ENCODE measurements at regions not wholly inside any gene's neighbourhood (a gene's known extent, or its start where the extent isn't known, plus 50 kb on each side); places are given as distances from the start of the nearest gene placed in this dataset.

- TF ChIP-seq, protein P1, sequence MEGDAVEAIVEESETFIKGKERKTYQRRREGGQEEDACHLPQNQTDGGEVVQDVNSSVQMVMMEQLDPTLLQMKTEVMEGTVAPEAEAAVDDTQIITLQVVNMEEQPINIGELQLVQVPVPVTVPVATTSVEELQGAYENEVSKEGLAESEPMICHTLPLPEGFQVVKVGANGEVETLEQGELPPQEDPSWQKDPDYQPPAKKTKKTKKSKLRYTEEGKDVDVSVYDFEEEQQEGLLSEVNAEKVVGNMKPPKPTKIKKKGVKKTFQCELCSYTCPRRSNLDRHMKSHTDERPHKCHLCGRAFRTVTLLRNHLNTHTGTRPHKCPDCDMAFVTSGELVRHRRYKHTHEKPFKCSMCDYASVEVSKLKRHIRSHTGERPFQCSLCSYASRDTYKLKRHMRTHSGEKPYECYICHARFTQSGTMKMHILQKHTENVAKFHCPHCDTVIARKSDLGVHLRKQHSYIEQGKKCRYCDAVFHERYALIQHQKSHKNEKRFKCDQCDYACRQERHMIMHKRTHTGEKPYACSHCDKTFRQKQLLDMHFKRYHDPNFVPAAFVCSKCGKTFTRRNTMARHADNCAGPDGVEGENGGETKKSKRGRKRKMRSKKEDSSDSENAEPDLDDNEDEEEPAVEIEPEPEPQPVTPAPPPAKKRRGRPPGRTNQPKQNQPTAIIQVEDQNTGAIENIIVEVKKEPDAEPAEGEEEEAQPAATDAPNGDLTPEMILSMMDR (conservative IDR thresholded peaks at IDR 0.05; ENCODE audit: low read length): no peak
- no peak for DNase-seq (ENCODE audit: low read depth)
Measured at GRCh38 chr5:35561396-35561795, 56.3 kb upstream of the SPEF2 start.

DNA sequence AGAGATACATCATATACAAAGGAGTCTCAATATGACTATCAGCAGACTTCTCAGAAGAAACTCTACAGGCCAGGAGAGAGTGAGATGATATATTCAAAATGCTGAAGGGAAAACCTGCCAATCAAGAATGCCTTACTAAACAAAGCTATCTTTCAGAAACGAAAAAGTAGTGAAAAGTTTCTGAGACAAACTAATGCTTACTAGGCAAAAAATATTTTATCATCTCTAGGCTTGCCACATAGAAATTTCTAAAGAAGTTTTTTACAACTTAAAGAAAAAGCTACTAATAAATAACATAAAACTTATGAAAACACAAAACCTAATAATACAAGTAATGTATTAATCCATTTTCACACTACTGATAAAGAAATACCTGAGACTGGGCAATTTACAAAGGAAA, 59.9 kb upstream of the SPEF2 start:
- TF ChIP-seq, protein P1 (conservative IDR thresholded peaks at IDR 0.05; ENCODE audit: low read length): no peak

More at GRCh38 chr5:35561396-35561795, 56.3 kb upstream of the SPEF2 start:
- H3K4me3 ChIP-seq (ENCODE audit: low read length): no peak overlapping the region

GRCh38 chr5:35557199-35557598, 60.5 kb upstream of the SPEF2 start:
- H3K4me3 ChIP-seq (ENCODE audit: low read length): no peak overlapping the region
- no peak for DNase-seq (ENCODE audit: low read depth)
- TF ChIP-seq, protein P1 (conservative IDR thresholded peaks at IDR 0.05; ENCODE audit: low read length): no peak

More for the DNA sequence above, 59.9 kb upstream of the SPEF2 start:
- DNase-seq (ENCODE audit: low read depth): no peak
- no peak overlapping the region for H3K4me3 ChIP-seq (ENCODE audit: low read length)

GRCh38 chr5:35554016-35554415, 63.6 kb upstream of the SPEF2 start:
- TF ChIP-seq, protein P1 (conservative IDR thresholded peaks at IDR 0.05; ENCODE audit: low read length): no peak
- DNase-seq (ENCODE audit: low read depth): no peak
- no peak overlapping the region for H3K4me3 ChIP-seq (ENCODE audit: low read length)

- TF ChIP-seq, protein P1 (conservative IDR thresholded peaks at IDR 0.05; ENCODE audit: low read length): no peak
- DNase-seq (ENCODE audit: low read depth): no peak
- H3K4me3 ChIP-seq (ENCODE audit: low read length): no peak overlapping the region
Measured at GRCh38 chr5:35545190-35545589, 72.5 kb upstream of the SPEF2 start.

DNA sequence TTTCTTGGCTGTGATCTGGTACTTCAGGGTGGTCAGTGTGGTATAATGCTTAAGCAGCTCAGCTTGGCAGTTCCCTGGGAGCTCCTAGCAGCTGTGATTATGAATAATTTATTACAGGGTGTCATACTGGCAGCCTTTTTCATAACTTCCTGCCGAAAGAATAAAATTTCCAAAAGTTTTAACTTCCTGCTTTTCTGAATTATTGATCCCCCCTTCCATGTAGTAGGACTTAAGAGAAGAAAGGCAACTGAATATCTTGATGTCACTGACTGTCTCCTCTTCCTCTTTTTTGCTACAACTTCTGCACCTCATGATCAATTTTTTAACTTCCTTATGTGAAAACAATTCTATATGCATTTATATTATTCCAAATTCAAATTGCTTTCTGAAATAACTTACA, 74.3 kb upstream of the SPEF2 start:
- H3K4me3 ChIP-seq (ENCODE audit: low read length): no peak overlapping the region
- TF ChIP-seq, protein P1 (conservative IDR thresholded peaks at IDR 0.05; ENCODE audit: low read length): no peak
- no peak for DNase-seq (ENCODE audit: low read depth)

GRCh38 chr5:35540002-35540401, 77.7 kb upstream of the SPEF2 start:
- TF ChIP-seq, protein P1 (conservative IDR thresholded peaks at IDR 0.05; ENCODE audit: low read length): no peak
- H3K4me3 ChIP-seq (ENCODE audit: low read length): no peak overlapping the region
- DNase-seq (ENCODE audit: low read depth): no peak
